T-cell (primary cell): ENCODE measurements at regions not wholly inside any gene's neighbourhood (a gene's known extent, or its start where the extent isn't known, plus 50 kb on each side); places are given as distances from the start of the nearest gene placed in this dataset.

Source experiments
- ATAC-seq, 4 experiments: fragments of 200-7000 bp in 3 of 4; fragments of 150-1000 bp in 1 of 4; cut with Tn5 transposase; replicated peaks in 1 of 4; 1 replicate in 3 of 4; 2 replicates in 1 of 4; pipeline ENCODE4 v1.10.0; 2021; ENCODE audit warnings: moderate library complexity in 3 of 4, mild to moderate bottlenecking in 2 of 4, moderate number of reproducible peaks in 1 of 4
- CTCF ChIA-PET, 2 donors: fragments of 300-600 bp; sonication (Branson Sonifier 250); formaldehyde crosslinking; loops; one replicate each; lab custom pipeline; 2022; ENCODE audit warnings: antibody characterized with exemption in 2 of 2; lab: Charles Lee
- POLR2A ChIA-PET, 2 donors: fragments of 300-600 bp; sonication (Branson Sonifier 250); formaldehyde crosslinking; loops; one replicate each; lab custom pipeline; 2022; ENCODE audit warnings: antibody characterized with exemption in 2 of 2; lab: Charles Lee
- DNase-seq, 35 experiments: peaks; one replicate each; pipeline versions ENCODE4 v3.0.0 to v3.0.0-alpha.2; 2013 to 2023
- H3K27ac ChIP-seq: one replicate; pipeline ENCODE4 v1.5.1; 2013; ENCODE audit warnings: low read length
- H3K27me3 ChIP-seq, 2 experiments: replicated peaks in 1 of 2; 1 replicate in 1 of 2; 2 replicates in 1 of 2; pipeline versions ENCODE4 v1.6.1 to v1.7.0; 2013; ENCODE audit warnings: low read length in 1 of 2, mixed read lengths in 1 of 2; ENCODE audit not compliant: control insufficient read depth in 2 of 2, insufficient read depth in 2 of 2; ENCODE audit errors: extremely low read depth in 1 of 2
- H3K36me3 ChIP-seq, 2 donors: 1 replicate in 1 of 2; 2 replicates in 1 of 2; pipeline versions ENCODE4 v1.6.1 to v1.7.0; 2013; ENCODE audit warnings: low read length in 1 of 2; ENCODE audit not compliant: control insufficient read depth in 2 of 2, insufficient read depth in 1 of 2; ENCODE audit errors: extremely low read depth in 1 of 2
- H3K4me1 ChIP-seq, 2 experiments: 1 replicate in 1 of 2; 2 replicates in 1 of 2; pipeline versions ENCODE4 v1.6.1 to v1.7.0; 2013; ENCODE audit warnings: low read length in 2 of 2, mixed read lengths in 1 of 2; ENCODE audit not compliant: insufficient read depth in 2 of 2, control insufficient read depth in 1 of 2; ENCODE audit errors: extremely low read depth in 1 of 2
- H3K4me3 ChIP-seq, 2 donors: 1 replicate in 1 of 2; 2 replicates in 1 of 2; pipeline versions ENCODE4 v1.5.1 to v1.7.0; 2013; ENCODE audit warnings: mild to moderate bottlenecking in 2 of 2, low read length in 1 of 2, moderate library complexity in 1 of 2; ENCODE audit not compliant: control insufficient read depth in 1 of 2; ENCODE audit errors: extremely low read depth in 1 of 2
- H3K9me3 ChIP-seq: 2 replicates; pipeline ENCODE4 v1.7.0; 2013
- H3K27ac Mint-ChIP-seq, 2 donors: one replicate each; pipeline ENCODE4 v1.8.0; 2020 to 2021; ENCODE audit warnings: mild to moderate bottlenecking in 2 of 2, mixed read lengths in 2 of 2
- H3K27me3 Mint-ChIP-seq, 2 donors: one replicate each; pipeline ENCODE4 v1.8.0; 2021 to 2022; ENCODE audit warnings: mixed read lengths in 2 of 2
- H3K36me3 Mint-ChIP-seq: one replicate; pipeline ENCODE4 v1.8.0; 2021; ENCODE audit warnings: mixed read lengths
- H3K4me1 Mint-ChIP-seq, 3 donors: one replicate each; pipeline ENCODE4 v1.8.0; 2020 to 2022; ENCODE audit warnings: mixed read lengths in 3 of 3, mild to moderate bottlenecking in 1 of 3
- H3K4me3 Mint-ChIP-seq, 3 donors: one replicate each; pipeline ENCODE4 v1.8.0; 2020 to 2022; ENCODE audit warnings: mild to moderate bottlenecking in 3 of 3, mixed read lengths in 3 of 3, moderate library complexity in 3 of 3
- H3K9me3 Mint-ChIP-seq, 3 donors: one replicate each; pipeline ENCODE4 v1.8.0; 2020 to 2022; ENCODE audit warnings: mixed read lengths in 3 of 3
- WGBS: methylation state at CpG from one replicate; pipeline ENCODE4 v1.1.5; 2013; ENCODE audit warnings: missing lambda C conversion rate; ENCODE audit not compliant: insufficient coverage; 5-methylcytosine and 5-hydroxymethylcytosine counted together

GRCh38 chr5:72633649-72634048 is 126.4 kb upstream of the ZNF366 start:
- H3K9me3 Mint-ChIP-seq: peaks cover 0 to 3% (median 0%) of the 10 kb centered on the region in 3 donors
- H3K27me3 Mint-ChIP-seq: peaks cover 8 to 27% of the 10 kb centered on the region in 2 donors
- no CpG with 5 or more reads among the region's 1 CpG for WGBS
- H3K27ac Mint-ChIP-seq: no peak overlapping the region
- ATAC-seq (no peak), DNase-seq (no peak)
- no peaks in the 10 kb centered on the region for H3K4me1 ChIP-seq
- H3K4me3 Mint-ChIP-seq: no peak overlapping the region
- no peaks in the 10 kb centered on the region for H3K9me3 ChIP-seq
- H3K27ac ChIP-seq: no peak overlapping the region
- POLR2A ChIA-PET: no interaction called here
- H3K27me3 ChIP-seq: peaks cover 0 to 7% of the 10 kb centered on the region in 2 experiments
- no peaks in the 10 kb centered on the region for H3K36me3 ChIP-seq
- no peaks in the 10 kb centered on the region for H3K4me1 Mint-ChIP-seq
- H3K4me3 ChIP-seq: no peak overlapping the region
- H3K36me3 Mint-ChIP-seq: no peaks in the 10 kb centered on the region
- CTCF ChIA-PET: no interaction called here

- no peak for DNase-seq
- Mint-ChIP-seq H3K4me1 (no peaks in the 10 kb centered on the region), H3K36me3 (no peaks in the 10 kb centered on the region), H3K27ac (no peak overlapping the region), H3K9me3 (peaks cover 0 to 3% (median 0%) of the 10 kb centered on the region in 3 donors), H3K27me3 (peaks cover 8 to 27% of the 10 kb centered on the region in 2 donors), H3K4me3 (no peak overlapping the region)
- POLR2A ChIA-PET: no interaction called here
- Histone ChIP-seq H3K27me3 (peaks cover 0 to 7% of the 10 kb centered on the region in 2 experiments), H3K9me3 (no peaks in the 10 kb centered on the region), H3K27ac (no peak overlapping the region), H3K36me3 (no peaks in the 10 kb centered on the region), H3K4me3 (no peak overlapping the region), H3K4me1 (no peaks in the 10 kb centered on the region)
- WGBS: no CpG with 5 or more reads among the region's 2 CpGs
- ATAC-seq: no peak
- CTCF ChIA-PET: no interaction called here
These were observed 125.8 kb upstream of the ZNF366 start for GRCh38 chr5:72633041-72633445.

GRCh38 chr5:72630721-72631120 is 123.5 kb upstream of the ZNF366 start:
- POLR2A ChIA-PET: no interaction called here
- CTCF ChIA-PET: no interaction called here
- Mint-ChIP-seq H3K36me3 (no peaks in the 10 kb centered on the region), H3K4me3 (no peak overlapping the region), H3K9me3 (no peaks in the 10 kb centered on the region), H3K27me3 (peaks cover 8 to 27% of the 10 kb centered on the region in 2 donors), H3K4me1 (no peaks in the 10 kb centered on the region), H3K27ac (no peak overlapping the region)
- Histone ChIP-seq H3K36me3 (no peaks in the 10 kb centered on the region), H3K9me3 (no peaks in the 10 kb centered on the region), H3K27me3 (peaks cover 0 to 4% of the 10 kb centered on the region in 2 experiments), H3K27ac (no peak overlapping the region), H3K4me3 (no peak overlapping the region), H3K4me1 (no peaks in the 10 kb centered on the region)
- no peak for ATAC-seq
- DNase-seq: no peak
- no CpG with 5 or more reads among the region's 6 CpGs for WGBS

GRCh38 chr5:72630081-72630480 is 122.9 kb upstream of the ZNF366 start:
- Mint-ChIP-seq H3K27ac (no peak overlapping the region), H3K4me1 (no peaks in the 10 kb centered on the region), H3K4me3 (no peak overlapping the region), H3K27me3 (peaks cover 8 to 29% of the 10 kb centered on the region in 2 donors), H3K36me3 (no peaks in the 10 kb centered on the region), H3K9me3 (no peaks in the 10 kb centered on the region)
- ATAC-seq (no peak), DNase-seq (no peak)
- H3K27me3 ChIP-seq: peaks cover 0 to 4% of the 10 kb centered on the region in 2 experiments
- POLR2A ChIA-PET: no interaction called here
- WGBS: 100% methylated on average over 2 of the region's 2 CpGs
- H3K36me3 ChIP-seq: no peaks in the 10 kb centered on the region
- no peak overlapping the region for H3K4me3 ChIP-seq
- H3K27ac ChIP-seq: no peak overlapping the region
- CTCF ChIA-PET: no interaction called here
- no peaks in the 10 kb centered on the region for H3K9me3 ChIP-seq
- no peaks in the 10 kb centered on the region for H3K4me1 ChIP-seq

- no peak overlapping the region for H3K4me3 Mint-ChIP-seq
- no peaks in the 10 kb centered on the region for H3K9me3 Mint-ChIP-seq
- peaks cover 0 to 4% of the 10 kb centered on the region in 2 experiments for H3K27me3 ChIP-seq
- no peaks in the 10 kb centered on the region for H3K36me3 ChIP-seq
- ChIA-PET POLR2A (no interaction called here), CTCF (no interaction called here)
- peaks cover 10 to 23% of the 10 kb centered on the region in 2 donors for H3K27me3 Mint-ChIP-seq
- no peaks in the 10 kb centered on the region for H3K36me3 Mint-ChIP-seq
- no peak overlapping the region for H3K27ac Mint-ChIP-seq
- no peak overlapping the region for H3K4me3 ChIP-seq
- no peaks in the 10 kb centered on the region for H3K4me1 ChIP-seq
- no peak for ATAC-seq
- H3K4me1 Mint-ChIP-seq: no peaks in the 10 kb centered on the region
- DNase-seq: no peak
- no peak overlapping the region for H3K27ac ChIP-seq
- WGBS: 88% methylated on average over 2 of the region's 2 CpGs
- no peaks in the 10 kb centered on the region for H3K9me3 ChIP-seq
These were observed 121.7 kb upstream of the ZNF366 start for GRCh38 chr5:72628771-72629371.

- no peak overlapping the region for H3K4me3 Mint-ChIP-seq
- Histone ChIP-seq H3K9me3 (no peaks in the 10 kb centered on the region), H3K4me3 (no peak overlapping the region), H3K27ac (no peak overlapping the region), H3K36me3 (no peaks in the 10 kb centered on the region), H3K27me3 (peaks cover 0 to 2% of the 10 kb centered on the region in 2 experiments), H3K4me1 (no peaks in the 10 kb centered on the region)
- H3K27ac Mint-ChIP-seq: no peak overlapping the region
- DNase-seq (no peak), ATAC-seq (no peak)
- ChIA-PET POLR2A (interaction anchor here in 1 of 2 donors (0.6 kb wide), 1 partner anchor 252 kb away, joined by 4 read pairs; no protein-coding TSS in a partner anchor), CTCF (no interaction called here)
- no peaks in the 10 kb centered on the region for H3K4me1 Mint-ChIP-seq
- H3K36me3 Mint-ChIP-seq: no peaks in the 10 kb centered on the region
- no peaks in the 10 kb centered on the region for H3K9me3 Mint-ChIP-seq
- H3K27me3 Mint-ChIP-seq: peaks cover 17 to 20% of the 10 kb centered on the region in 2 donors
These were observed 118.1 kb upstream of the ZNF366 start for GRCh38 chr5:72625332-72625731.
